Stimulated activated CD4-positive, alpha-beta T cell treated with anti-CD3 and anti-CD28 coated beads, TNF-alpha, amount 100 ng/mL, for 48 hours (primary cell): ENCODE measurements at regions not wholly inside any gene's neighbourhood (a gene's known extent, or its start where the extent isn't known, plus 50 kb on each side); places are given as distances from the start of the nearest gene placed in this dataset.

Source experiments
- DNase-seq, 3 donors: peaks; one replicate each; pipeline ENCODE4 v3.0.0-alpha.2; 2020; ENCODE audit warnings: low read depth in 3 of 3

DNA sequence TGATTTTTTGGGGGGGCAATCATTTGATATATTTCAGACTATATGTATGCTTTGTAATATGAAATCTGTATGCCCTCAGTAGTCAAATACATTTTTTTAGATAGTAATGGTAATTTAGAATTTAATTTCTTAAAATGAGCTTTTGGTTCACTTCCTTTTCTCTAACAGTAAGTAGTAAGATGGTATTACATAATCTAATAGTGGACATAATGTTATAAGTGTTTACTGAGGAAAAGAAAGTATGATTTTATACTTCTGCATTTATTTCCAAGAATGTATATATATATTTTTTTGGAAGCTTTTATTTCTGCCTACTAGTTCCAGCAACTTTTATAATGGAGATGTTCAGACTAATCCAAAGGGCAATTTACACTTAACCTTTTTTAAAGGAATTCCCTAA lies 1450.7 kb upstream of the TENM3 start:
- no peak for DNase-seq

DNA sequence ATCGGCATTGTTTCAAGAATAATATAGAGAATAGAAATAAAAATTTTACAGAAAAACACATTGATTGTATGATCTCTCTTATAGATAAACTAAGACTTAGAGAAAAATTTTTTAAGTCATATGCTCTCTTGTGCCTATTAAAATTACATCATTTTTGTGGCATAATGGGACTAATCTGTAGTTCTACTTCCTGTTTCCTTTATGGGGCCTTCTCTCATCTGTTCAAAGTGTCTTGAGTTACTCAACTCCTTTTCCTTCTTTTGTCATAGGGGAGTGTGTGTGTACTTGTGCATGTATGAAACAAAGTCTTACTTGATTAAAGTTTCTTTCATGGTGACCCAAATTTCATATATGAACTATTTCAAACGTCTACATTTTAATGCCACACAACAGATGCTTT lies 1448.9 kb upstream of the TENM3 start:
- DNase-seq, result no peak

DNA sequence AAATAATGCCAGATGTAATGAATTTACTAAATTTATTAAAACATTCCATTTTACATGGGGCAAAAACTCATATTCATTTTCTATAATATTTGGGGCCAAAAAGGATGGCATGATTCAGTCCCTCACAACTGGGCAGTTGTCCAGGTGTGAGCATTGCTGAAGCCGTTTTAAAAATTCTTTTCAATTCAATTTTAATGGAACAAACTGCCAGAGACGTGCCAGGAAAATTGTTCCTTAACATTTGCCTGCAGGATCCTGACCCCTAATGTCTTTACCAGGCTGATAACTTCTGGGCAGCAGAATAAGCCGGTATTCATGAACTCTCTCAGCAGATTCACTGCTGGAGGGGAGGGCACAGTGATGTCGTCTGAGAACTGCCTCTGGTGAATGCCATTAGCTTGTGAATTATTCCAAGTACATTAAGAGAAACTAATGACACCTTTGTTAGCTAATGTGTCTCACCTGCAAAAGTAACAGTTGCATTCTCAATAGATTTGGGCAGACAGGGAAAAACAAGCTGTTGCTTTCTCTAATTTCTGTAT lies 1445.1 kb upstream of the TENM3 start:
- no peak for DNase-seq

DNA sequence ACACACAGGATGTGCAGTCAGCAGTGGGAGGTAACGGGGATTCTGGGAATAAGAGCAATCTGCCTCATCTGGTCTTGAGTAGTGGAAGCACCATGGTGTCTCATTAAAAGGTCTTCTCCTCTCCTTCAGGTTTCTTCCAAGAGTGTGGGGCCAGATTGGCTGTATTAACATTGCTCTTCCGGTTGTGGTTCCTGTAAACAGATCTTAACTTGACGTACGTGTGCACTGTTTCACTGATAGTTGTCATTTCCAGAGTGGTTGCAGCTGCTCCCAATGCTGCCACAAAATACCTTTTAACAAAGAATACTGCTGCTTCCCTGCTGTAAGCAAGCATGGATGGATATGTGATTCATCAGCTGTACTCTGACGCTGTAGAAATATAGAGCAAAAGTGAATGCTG lies 1443.4 kb upstream of the TENM3 start:
- DNase-seq, result no peak

DNA sequence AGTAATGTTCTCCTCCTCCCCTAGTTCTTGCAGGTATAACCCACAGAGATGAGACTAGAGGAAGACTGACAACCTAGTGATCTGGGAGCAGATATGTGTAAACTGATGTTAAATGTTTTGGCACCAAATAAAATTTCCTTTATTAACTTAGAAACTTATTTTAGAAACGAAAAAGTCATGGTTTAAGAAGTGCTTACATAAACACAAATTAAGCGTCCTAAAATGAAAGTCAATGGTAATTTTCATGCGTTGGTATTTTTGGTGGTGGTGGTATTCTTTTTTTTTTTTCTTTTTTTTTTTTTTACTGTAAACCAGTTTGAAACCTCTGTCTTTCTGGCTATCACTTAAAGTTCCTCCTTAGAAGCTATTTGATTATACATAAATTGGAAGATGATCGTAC lies 1438.1 kb upstream of the TENM3 start:
- no peak for DNase-seq

DNA sequence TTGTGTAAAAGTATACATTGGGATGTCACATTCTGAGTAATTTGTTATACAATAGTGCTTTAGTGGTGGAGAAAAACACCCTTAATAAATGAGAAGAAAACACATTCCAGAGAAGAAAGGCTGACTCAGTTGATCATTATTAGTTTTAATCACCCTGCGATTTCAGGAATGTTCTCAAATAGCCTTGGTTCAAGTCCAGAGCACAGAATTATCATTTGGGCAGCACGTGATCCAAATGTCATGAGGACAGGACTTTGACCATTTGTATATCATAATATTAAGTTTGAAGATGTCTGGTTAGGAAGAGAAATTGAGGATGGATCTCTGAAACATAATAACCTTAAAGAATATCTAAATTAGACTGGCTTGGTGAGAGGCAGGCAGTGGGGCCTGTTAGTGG lies 1434.3 kb upstream of the TENM3 start:
- no peak for DNase-seq

DNA sequence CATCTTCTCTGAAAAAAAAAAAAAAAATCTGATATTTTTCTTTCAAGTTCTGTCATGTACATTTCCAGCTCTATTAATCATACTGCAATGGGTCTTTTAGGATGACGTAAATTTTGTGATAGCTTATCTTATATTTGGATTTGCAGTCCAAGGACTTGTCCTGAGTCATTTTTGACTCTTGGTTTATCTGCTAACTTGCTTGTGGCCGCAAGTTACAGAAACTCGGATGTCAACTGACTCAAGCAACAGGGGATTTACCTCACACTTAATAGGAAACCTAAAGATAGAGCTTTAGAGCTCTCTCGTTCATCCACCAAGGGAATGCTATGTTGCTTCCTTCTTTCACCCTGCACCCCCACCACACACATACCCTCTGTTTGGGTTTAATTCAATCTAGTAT lies 1433.8 kb upstream of the TENM3 start:
- no peak for DNase-seq

DNA sequence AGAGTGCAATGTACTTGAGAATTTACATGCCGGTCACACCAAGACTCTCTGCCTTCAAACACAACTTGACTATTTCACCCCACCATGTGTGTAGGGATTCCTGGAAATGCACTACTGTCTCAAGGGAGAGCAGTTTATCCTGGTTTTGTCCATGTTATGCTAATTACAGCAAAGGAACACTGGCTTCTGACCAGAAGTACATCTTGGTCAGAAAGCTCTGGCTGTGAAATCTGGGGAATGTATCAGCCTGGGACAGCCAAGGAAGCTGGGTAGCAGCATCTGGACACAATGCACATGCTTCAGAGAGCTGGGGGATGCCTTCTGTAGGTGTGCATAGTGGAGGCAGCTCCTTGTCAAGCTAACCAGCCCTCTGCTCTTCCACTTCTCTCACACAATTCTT lies 1432.6 kb upstream of the TENM3 start:
- no peak for DNase-seq

DNA sequence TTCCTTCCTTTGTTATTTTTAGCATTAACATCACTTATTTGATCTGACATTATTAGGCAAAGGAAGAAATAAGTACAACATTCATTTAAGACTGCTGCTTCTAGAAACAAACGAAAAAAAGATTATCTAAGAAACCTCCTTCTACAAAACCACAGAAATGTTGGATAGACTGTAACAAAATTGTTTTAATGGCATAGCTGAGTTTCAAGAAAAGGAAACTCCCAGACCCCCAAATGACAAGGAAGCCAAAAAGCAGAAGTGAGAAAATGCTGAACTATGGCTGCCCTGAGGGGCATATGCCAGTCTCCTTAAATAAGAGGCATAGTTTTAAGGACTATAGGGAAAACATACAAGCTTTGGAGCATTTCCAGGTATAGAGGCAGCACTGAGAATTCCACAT lies 1431.6 kb upstream of the TENM3 start:
- no peak for DNase-seq

DNA sequence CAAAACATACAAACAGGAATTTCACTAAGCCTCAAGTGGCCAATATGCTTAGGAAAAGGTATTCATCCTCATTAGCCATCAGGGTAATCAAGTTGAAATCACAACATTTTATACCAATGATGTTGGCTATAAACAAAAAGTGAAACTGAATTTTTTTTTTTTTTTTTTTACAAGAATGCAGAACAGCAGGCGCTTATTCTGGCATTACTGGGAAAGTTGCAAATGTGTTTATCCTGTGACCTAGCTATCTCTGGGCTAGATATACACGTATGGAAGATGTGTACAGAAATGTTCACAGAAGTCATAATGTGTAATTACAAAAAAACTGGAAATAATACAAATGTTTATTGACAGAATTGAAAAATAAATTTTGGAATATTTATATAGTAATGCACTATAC lies 1430.4 kb upstream of the TENM3 start:
- DNase-seq, result no peak

DNA sequence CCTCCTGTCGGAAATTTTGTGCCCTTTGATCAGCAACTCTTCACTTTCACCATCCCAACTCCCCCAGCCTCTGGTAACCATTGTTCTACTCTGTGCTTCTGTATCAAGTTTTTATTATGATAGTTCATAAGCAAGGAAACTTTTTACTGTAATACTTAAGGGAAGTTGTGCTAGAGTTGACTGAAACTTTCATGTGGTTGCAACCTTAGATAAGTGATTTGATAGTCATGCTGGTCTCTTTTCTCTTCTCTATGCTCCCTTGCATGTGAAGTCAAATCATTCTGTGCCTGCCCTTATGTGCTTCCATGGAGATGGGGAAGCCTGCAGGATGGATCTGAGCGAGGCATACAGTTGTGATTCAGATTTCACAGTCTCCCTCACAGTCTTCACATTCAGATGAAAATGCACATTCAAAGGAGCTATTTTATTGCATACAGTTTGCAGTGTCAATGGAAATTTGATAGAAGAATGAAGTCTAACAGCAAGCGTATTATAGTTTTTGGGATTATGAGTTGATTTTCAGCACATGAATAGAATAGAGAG lies 1428.3 kb upstream of the TENM3 start:
- DNase-seq, result no peak

DNA sequence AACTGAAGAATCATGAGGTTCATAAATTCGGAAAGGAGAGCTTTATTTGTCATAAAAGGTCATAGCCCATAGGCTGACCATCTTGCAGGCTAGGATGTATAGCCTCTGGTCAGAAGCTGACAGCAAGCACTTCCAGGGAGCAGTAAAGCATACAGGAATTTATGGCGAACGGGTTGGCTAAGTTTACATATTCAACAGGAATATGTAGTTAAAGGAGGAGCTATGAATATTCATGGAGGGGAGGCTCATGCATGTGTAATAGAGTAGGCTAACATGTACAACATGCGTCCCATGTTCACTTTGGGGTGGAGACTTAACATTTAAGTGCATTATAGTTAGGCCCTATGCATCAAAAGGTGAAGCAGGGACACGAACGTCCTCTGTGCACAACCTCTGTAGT lies 1425.7 kb upstream of the TENM3 start:
- no peak for DNase-seq

DNA sequence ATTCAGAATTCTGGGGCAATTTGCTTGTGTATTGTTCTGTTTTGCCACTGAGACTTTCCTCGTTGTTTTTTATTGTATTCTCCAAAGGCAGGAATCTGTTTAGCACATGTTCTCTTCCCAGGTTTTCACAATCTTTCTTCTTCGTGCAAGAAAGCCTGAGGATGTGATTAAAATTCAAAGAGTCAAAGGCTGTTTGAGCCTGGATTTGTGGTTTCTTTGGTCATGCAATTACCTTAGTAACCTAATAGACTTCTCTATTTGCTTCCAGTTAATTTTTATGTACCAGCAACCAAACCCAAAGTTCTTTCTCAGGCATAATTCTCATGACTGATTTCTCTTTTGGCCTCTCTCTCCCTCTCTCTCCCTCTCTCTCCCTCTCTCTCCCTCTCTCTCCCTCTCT lies 1420.1 kb upstream of the TENM3 start:
- DNase-seq, result no peak

DNA sequence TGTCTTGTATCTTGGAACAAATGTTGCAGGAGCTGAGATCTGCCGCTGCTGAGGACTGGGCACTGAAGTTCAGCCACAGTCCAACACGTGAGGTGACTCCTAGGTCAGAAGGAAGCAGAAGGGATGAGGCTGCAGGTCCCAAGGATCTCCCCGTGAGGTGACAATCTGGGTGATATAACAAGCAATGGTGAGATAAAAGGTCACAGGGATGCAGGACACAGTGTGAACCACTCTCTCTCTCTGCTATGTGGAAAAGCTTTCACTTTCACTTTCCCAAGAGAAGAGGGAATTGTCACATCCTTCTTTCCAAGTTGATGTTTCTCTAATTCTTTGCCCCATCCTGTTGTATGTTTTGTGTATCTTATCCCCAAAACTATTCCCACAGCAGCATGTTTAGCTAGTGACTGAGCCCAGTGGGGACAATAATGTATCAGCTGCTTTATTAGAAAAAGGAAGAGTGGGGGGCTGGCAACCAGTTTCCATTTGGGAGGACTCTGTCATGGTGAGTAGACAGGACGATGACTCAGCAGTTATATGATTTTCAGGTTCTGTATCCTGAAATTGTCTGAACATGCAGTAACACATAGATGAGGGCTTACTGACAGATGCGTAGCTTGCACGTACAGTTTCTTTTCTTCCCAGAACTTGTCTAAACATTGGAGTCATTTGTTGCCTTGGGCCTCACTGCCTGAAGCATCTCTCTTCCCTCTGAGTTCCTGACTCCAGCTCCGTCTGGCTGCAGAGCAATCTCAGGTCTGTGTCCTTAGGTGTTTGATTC lies 1415.8 kb upstream of the TENM3 start:
- DNase-seq, result no peak

DNA sequence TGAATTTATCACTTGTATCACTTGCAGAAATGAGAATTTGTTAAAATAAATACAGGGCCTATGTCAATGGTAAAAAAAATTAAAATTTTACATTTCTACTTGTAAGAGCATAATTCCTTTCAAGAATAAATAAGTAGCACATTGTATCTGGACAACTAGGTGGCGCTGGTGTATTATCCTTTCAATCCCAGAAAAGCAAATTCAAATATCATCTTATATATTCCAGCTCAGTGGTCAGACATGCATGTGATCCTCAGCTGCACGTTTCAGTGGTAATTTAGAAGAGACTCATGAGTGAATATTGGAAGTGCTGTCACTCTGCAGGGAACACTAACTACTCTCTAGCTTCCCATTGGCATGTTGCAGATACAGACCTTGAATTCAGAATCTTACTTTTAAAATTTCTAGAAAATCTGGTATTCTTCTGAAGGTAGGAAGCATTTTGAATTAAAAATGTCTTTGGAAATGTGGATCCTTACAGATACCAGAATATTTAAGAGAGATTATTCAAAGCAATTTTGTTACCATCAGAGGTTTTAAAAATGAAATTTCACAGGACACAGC lies 1414.7 kb upstream of the TENM3 start:
- no peak for DNase-seq

DNA sequence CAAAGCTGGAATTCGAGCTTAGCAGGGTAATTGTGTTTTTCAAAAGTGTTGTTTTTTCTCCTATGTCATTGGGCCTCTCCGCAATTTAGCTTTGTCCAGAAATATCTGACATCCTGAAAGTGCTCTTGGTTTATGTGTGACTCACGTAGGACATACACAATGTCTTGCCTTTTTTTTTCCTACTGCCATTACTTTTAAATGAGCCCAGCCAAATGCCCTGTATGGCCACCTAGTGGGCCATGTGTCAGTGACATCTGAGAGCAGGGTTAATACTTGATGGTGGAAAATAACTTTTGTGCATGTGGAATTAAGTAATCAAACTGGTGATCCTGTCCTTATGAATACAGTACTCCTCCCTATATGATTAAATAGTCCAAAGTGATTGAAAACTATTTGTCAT lies 1411.1 kb upstream of the TENM3 start:
- no peak for DNase-seq

DNA sequence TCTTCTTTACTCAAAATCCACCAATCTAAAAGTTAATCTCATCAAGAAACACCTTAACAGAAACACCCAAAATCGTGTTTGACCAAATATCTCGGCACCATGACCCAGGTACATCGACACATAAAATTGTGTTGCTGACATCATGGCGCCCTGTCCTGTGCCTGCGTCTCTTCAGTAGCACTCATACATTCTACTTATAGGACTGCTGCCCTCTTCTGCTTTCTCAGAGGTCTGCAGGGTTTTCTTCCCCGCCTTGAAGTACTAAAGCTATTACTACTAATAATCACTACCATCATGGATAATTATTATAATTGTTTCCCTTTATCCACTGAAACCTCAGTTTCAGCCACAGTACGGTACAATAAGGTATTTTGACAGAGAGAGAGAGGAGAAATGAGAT lies 1403.1 kb upstream of the TENM3 start:
- DNase-seq, result no peak

DNA sequence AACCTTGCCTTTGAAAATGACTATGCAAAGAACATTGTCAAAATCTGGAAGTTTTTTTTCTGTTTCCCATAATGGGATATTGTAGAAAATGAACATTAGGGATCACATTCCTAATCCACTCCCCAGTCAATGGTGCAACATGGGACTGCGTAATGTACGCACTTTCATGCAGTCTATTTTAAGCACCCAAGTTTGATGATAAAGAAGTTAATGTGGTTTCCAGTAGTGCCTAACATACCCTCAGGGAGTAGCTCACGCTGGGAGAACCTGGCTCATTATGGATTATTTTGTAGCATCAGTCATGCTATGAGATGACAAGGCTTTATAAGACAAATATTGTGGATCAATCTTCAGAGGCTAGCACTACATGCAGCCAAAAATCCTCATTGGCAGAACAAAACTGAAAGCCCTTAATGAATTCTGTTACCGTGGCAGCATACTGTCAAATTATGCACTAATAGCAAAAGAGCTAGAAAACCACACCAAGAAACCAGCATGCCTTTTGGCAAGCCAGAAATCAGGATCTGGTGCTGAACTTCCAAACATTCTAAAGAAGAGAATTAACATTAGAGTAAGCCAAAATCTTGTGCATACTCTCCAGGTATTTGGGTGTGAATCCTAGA lies 1392.8 kb upstream of the TENM3 start:
- DNase-seq, result no peak

DNA sequence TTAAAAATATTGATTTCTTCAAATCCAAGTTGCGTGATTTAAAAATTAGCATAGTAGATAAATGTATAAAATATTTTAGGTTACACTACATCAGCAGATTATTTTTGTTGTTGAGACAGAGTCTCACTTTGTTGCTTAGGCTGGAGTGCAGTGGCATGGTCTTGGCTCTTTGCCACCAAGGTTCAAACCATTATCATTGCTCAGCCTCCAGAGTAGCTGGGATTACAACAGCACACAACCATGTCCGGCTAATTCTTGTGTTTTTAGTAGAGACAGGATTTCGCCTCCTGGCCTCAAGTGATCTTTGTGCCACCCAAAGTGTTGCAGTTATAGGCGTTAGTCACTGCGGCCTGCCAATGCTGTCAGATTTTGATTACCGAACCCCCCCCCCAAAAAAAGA lies 1390.5 kb upstream of the TENM3 start:
- no peak for DNase-seq

DNA sequence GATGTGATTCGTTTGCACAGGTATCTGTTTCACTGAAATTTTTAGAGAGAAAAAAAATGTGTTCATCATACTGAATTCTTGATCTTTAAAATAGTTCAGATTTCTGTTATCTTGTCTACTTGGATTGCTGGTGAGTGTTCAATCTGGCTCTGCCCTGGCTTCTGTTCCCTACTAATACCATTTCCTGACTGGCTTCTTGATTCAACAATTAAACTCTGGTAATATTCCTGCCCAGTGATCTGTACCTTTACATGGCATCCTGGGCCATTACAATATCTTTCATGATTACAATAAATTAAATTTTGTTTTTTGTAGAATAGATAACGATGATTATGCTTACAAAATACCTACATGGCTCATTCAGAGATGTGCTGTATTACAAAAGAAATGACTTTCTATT lies 1388.0 kb upstream of the TENM3 start:
- DNase-seq, result no peak

DNA sequence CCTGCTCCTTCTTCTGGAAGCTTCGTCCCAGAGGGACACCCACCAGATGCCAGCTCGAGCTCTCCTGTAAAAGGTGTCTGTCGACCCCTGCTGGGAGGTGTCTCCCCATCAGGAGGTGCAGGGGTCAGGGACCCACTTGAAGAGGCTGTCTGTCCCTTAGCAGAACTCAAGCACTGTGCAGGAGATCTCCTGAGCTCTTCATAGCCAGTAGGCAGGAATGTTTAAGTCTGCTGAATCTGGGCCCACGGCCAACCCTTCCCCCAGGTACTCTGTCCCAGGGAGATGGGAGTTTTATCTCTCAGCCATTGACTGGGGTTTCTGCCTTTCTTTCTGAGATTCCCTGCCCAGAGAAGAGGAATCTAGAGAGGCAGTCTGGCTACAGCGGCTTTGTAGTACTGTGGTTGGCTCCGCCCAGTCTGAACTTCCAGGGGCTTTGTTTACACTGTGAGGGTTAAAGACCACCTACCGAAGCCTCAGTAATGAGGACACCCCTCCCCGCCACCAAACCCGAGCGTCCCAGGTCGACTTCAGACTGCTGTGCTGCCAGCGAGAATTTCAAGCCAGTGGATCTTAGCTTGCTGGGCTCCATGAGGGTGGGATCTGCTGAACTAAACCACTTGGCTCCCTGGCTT lies 1383.0 kb upstream of the TENM3 start:
- no peak for DNase-seq

DNA sequence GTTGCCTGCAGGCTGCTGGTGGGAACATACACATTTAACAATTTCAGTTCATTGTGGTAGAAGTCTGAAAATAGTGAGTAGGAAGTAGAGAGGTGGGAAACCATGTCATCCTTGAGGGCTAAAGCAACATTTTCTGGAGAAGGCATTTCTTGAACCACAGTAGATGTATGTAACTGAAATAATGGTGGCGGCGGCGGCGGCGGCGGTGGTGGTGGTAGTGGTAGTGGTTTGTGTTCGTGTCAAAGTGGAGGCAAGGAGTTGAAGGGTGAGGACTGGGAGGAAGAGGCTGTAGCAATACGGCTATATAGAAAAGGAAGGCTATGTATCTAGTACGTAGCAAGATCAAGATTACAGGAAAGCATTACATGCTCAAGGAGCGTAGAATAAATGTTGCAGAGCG lies 1381.6 kb upstream of the TENM3 start:
- DNase-seq, result no peak
